ENCODE measurements at regions not wholly inside any gene's neighbourhood (a gene's known extent, or its start where the extent isn't known, plus 50 kb on each side); places are given as distances from the start of the nearest gene placed in this dataset.

DNA sequence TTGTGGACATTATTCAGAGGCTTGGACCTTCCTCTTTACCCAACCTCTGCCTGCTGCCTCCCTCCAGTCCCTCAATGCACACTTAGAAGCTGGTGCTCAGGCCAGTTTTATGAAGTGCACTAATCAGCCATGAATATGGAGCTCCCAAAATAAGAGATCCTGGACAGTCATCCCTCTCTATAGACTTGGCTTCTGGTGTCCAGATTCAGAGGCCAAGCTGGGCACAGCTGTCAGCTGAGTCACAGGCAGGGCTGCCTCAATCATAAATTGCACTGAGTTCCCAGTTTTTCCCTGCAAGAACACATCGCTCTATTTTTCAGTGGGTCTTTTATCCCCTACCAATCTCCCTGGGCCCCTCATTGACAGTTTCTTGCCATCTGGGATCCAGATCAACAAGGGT lies 161.7 kb upstream of the CADM1 start:
- DNase-seq (ENCODE audit: low read depth in 2 of 2), result no peak

DNA sequence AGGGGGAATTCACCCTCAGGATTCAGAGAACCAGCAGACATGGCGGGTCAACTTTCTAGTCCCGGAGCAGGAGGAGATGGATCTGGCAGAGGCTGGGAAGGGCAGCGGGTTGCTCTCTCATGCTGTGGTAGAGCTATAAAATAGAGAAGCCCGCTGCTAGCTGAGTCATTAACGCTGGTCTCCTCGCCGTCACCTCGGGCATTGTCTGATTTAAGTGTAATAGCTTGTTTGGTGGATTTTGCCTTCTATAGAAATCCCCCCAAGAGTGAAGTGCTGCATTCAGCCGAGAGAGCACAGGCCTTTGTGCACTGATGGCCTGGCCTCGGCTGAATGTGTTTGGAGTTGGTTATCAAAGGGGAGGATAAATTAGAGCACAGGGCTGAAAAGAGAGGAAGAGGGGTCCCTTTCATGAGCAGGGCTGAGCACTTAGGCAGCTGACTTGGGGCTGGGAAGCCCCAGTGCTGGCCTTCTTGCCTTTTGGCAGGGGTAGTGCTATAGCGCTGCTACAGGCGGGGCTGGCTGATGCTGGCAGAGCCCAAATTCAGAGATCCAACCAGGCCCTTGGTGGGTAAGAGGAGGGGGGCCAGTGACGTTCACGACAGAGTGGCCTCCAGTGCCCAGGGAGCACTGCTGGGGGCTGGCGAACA lies 161.1 kb upstream of the CADM1 start:
- DNase-seq (ENCODE audit: low read depth in 2 of 2), result no peak

DNA sequence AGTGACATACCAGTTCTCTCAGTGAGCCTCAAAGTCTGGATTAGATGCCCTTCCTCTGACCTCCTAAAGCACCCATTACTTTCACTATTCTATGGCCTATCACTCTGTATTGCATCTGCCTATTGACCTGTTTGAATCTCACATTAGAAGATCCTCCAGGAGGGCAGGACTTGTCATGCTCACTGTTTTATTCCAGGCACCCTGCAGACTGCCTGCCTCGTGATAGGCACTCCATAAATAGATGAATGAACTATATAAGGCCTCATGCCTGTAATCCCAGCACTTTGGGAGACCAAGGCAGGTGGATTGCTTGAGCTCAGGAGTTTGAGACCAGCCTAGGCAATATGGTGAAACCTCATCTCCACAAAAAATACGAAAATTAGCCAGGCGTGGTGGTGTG lies 160.1 kb upstream of the CADM1 start:
- no peak for DNase-seq (ENCODE audit: low read depth in 2 of 2)

DNA sequence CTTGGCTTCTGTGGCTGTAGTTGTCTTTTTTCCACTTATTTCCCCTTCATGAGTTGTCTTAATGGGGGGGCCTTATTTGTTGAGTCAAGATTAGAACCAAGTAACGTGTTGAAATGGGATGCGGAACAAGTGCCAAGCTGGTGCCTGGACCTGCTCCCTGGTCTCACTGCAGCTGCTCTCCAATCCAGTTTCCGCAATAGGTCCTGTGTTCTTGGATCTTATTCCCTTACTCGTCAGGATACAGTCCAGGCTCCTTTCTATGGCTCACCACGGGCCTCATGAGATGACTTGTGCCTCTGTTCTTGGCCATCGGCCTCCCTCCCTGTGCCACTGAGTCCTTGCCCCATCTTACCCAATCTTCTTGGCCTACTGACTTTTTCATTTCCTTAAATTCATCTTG lies 159.6 kb upstream of the CADM1 start:
- no peak for DNase-seq (ENCODE audit: low read depth in 2 of 2)

DNA sequence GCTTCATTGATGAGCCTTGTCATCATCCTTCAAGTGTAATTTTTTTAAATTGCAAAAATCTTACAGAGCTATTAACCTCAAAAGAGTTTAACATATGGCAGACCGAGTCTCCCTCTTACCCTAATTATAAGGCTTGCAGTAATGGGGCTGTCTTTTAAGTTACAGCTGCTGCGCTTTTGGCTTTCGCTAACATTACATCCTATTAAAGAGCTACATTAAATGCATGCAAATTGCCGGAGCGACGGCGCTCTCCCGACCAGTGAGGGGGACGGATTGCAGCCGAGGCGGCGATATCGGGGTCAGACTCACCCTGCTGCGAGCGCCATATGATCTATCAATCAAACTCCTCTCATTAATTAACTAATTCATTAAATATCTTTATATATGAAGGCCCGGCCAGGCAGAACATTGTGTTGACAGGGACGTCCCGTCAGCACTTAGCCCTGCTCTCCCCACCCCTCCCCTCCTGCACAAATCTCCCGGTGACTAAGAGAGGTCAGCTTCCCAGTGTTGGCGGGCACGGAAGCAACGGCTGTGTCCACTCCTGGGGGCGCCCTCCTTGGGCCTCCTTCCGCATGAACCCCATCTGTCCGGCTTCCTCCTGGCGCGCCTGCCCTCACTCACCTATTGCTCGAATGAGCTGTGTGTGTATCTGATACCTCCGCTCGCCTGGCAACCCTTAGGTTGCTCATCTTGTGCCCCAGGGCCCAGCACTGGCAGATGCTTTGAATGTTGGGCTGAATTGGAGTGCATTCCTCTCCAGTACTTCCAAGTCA lies 156.0 kb upstream of the CADM1 start:
- no peak for DNase-seq (ENCODE audit: low read depth in 2 of 2)

DNA sequence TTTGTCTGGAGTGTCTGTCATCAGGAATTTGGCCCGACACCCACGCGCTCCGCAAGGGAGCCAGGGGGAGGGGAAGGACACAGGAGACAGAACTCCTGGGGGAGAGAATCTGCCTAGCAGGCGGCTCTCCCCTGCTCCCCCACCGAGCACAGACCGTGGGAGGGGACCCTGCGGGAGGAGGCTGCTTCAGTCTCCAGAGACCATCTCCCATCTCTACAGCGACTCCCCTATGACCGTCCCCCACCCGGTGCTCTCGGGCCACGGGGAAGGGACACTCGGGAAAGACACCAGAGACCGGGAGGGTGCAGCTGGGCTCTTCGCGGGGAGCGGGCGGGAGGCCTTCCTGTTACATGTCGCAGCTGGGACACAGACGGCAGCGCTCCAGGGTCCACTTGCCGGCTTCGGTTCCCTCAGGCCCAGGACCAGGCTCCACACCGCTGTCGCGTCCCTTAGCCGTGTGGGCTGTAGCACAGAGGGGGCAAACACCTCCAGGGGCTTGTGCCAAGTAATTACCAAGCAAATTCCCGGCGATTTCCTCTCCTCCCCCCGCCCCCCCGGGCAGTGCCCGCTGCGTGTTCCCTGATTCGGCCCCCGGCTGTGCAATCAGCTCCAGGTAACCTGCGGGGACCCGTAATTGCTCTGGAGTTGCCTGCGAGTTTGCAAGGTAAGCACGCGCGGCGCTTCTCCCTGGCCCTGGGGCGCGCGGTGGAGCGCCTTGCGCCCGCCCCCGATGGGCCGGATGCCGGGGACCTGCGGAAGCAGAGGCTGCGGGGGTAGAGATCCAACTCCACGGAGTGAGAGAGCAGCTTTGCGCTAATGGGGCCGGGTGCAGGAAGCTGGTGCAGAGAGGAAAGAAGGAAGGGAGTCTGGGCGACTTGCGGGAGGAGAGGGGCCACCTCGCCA lies 155.1 kb upstream of the CADM1 start:
- DNase-seq (ENCODE audit: low read depth in 2 of 2), result no peak

DNA sequence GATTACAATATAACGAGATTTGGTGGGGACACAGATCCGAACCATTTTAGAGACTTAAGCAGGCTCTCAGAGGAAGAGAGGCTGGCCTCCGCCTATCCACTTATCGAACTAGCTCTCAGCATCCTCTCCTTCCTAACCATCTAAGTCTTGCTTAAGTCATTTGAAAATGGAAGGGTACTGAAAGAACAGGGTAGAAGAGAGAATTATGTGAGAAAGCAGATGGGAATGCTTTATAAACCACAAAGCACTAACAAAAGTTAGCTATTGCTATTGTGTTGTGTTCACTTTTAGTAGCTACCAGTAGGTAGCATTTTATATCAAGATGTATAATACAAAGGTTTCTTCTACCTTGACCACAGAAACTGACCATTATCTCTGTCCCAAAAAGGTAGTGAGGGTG lies 153.4 kb upstream of the CADM1 start:
- no peak for DNase-seq (ENCODE audit: low read depth in 2 of 2)

DNA sequence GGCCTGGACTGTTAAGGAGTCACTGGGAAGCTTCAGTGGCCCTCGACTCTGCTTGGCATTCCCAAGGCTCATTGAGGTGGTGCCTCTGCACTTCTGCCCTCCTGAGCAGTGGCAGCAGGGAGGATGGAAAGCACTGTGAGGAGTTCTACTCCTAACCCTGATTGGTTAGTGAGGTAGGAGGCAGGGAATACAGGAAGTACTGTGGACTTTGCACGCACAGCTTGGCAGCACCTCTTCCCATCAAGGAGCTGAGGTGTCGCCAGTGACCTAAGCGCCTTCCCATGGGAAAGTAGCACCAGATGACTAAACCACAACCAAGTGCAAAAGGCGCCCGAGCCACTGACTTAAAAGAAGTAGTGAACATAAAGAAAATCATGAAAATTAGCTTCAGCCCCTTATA lies 152.5 kb upstream of the CADM1 start:
- no peak for DNase-seq (ENCODE audit: low read depth in 2 of 2)

DNA sequence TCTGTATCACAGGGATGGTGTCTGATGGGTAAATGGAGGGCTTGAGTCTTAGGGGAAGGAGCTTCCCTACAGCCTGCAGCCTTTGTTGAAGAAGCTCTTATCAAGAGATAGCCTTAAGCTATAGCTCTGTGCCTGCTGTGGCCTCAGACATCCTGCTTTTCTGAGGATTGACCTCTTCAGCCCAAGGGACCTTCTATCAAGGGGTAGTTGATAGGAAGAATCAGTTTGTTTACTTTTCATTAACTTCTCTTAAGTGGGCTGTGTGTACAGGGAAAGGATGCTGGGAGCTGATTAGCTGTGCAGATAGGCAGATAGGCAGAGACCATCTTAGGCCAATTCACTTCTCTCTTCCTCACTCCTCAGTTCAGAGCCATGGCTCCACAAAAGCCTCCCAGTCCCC lies 151.8 kb upstream of the CADM1 start:
- no peak for DNase-seq (ENCODE audit: low read depth in 2 of 2)

DNA sequence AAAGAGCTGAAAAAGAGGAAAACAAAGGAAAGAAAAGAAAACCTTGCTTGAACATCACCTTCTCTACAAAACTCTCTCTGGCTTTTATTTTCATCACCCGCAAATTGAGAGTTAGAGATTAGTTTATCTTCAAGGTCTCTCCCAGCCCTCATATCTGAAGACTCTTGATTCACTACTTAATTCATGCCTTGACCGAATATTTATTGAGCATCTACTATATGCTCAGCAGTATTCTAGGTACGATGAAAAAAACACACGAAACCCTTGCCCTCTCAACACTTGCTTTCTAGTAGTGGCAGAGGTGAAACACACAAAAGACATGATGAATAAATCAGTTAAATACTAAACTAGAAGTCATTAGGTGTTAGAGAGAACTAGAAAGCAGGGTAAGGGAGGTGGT lies 150.6 kb upstream of the CADM1 start:
- DNase-seq (ENCODE audit: low read depth in 2 of 2), result no peak

DNA sequence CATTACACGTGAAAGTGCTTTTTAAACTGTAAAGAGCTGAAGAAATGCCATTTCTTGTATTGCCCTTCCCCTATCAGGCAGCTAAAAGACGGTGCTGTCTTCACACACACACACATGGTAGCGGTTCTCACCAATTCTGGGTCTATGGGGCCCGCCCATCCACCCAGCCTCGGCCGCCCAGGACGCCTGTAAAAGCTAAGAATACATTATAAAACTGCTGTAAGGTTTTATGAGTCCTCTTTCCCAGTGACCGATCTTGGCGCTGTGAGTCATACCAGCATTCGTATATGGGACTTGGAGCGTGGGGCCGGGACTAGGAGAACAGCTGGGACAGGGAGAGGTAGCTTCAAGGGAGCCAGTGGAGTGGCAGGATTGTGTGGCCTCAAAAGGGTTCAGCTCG lies 149.7 kb upstream of the CADM1 start:
- DNase-seq (ENCODE audit: low read depth in 2 of 2), result no peak

DNA sequence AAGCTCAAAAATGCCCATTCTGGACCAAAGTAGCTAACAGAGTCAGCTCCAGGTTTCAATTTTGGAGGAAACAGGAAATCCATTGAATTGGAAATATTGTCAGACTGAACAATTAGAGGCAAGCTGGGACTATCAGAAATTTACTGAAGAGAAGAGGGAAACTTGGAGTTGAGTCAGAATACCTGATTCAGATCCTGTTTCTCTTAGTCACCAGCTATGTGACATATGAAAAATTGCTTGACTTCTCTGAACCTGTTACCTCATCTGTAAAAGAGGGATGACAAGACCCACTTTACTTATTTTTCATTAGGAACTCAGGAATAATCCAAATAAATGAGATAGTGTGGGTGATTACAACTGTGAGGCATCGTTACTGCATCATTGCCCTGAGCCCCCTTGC lies 148.9 kb upstream of the CADM1 start:
- DNase-seq (ENCODE audit: low read depth in 2 of 2), result no peak

DNA sequence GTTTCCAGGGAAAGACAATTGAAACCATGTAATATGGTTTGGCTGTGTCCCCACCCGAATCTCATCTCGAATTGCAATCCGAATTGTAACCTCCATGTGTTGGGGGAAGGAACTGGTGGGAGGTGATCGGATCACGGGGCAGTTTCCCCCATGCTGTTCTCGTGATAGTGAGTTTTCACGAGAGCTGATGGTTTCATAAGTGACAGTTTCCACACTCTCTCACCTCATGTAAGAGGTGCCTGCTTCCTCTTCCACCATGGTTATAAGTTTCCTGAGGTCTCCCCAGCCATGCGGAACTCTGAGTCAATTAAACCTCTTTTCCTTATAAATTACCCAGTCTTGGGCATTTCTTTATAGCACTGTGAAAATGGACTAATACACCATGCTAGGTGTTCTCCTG lies 148.3 kb upstream of the CADM1 start:
- no peak for DNase-seq (ENCODE audit: low read depth in 2 of 2)

DNA sequence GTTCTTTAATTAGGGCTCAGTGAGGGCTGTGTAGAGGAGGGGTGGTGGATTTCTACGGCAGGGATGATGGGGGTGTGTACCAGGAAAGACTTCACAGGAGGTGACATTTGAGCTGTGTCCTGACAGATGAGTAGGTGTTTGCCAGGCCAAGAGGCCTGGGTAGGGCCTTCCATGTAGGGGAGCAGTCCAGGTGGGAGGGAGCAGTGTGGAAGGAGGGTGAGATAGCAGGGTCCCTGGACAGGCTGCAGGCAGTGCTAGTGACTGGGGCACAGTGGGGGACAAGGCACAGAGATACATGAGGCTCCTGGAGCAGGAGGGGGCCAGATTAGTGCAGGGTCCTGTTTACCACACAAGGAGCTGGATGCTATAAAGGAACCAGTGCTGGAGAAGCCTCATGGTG lies 147.9 kb upstream of the CADM1 start:
- DNase-seq (ENCODE audit: low read depth in 2 of 2), result no peak

DNA sequence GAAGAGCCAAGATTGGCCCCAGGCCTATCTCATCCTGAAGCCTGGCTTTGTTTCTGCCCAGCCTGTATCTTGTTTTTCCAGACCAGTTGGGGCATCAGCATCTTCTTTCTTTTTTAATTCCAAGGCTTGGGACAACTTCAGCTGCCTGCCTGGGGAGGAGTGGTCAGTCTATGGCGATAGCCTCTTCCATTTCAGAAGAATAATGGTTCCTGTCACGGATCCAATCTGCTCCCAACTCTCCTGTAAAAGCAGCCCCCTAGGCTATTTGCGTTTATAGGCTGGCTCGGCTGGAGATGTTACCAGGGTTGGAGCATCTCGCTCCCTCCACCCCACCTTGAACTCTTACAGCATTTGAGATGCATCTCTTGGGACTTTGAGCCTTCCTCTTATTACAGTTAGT lies 145.2 kb upstream of the CADM1 start:
- no peak for DNase-seq (ENCODE audit: low read depth in 2 of 2)

DNA sequence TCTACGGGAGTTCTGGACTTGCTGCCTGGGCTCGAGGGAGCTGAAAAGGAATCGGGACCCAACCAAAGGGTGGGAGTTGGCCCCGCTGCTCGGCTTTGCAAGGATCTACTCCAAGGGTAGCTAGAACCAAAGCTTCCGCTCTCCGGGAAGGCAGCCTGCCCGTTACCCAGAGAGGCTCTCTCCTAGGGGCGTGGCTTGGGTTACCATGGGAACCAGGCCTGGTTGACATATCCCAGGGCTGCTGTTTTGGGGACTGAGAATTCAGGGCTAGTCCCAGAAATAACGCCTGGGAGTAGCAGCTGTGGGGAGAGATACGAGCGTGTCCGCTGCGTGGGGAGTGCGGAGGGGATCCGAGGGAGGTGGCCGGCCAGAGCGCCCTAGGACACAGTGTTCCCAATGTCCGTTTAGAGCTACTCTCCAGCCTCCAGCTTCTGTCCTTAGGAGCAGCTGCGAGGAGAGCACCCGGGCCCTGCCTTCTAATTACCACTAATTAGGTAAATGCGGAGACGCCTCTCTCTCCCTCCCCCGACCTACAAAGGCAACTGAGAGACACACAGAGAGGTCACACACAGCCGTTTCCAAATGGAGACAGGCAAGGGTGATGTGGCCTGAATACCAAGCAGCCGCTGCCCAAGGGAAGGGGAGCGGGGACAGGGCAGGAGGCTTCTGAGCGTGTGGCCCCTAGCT lies 141.6 kb upstream of the CADM1 start:
- DNase-seq (ENCODE audit: low read depth in 2 of 2), result no peak

DNA sequence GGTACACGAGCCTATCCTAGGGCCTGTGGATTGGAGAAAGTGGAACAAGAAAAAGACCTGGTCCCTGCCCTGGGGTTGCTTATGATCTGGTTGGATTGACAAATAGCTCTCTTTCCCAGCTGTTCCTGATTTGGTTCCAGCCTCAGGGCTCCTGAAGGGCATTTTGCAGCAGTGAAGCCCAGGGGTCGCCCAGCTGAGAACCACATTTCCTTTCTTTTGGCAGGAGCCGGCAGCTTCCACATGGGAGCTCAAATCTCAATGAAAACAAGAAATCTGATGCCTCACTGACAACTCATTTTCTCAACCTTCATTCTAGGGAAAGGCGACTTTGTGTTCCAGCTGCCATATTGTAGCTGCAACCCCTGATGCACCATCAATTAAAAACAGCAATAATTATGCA lies 140.6 kb upstream of the CADM1 start:
- no peak for DNase-seq (ENCODE audit: low read depth in 2 of 2)

DNA sequence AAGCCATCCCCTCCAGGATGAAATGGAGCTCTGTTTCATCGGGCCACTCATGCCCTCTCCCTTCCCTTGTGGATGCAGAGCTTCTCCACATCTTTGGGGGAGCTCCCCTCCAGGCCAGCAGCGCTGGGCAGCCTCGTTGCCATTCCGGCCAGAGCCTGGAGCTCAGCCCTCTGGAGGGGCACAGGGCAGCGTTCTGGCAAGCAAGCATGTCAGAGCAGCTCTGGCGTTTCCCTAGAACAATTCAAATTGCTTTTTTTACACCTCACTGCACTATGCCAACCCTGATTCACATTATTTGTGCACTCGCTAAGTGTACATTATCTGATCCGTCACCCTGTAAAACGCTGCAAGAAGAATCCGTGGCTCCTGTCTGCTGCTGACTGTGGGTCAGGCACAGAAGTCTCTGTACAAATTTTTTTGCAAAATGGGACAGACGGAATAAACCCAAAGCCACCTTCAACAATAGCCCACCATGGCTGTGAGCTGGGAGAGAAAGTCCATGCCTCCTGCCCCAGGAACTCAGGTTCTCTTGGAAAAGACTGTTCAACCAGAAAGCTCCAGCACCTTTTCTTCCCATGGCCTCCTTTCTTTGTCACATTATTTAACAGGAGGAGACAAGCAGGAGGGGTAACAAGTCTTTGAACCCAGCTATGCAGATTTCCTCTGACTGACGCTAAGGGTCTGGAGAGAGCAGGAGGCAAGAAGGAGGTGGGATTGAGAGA lies 139.5 kb upstream of the CADM1 start:
- no peak for DNase-seq (ENCODE audit: low read depth in 2 of 2)

DNA sequence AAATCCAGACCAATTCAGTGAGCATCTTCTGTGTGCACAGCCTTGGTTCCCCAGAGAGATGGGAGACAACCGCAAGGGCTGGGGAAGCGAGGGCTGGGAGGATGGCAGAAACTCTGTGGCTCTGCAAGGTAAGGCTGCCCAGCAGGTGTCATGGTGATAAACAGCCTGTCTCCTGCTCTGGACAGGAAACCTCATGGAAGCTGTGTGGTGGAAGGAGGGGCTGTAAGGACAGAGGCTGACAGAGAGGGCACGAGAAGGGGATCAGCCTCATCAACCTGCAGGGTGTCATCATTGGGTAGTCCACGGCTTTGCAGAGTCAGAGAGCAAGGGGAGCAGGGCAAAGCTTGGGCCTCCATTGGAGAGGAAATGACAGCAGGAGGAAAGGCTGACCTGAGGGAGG lies 138.4 kb upstream of the CADM1 start:
- DNase-seq (ENCODE audit: low read depth in 2 of 2), result no peak

DNA sequence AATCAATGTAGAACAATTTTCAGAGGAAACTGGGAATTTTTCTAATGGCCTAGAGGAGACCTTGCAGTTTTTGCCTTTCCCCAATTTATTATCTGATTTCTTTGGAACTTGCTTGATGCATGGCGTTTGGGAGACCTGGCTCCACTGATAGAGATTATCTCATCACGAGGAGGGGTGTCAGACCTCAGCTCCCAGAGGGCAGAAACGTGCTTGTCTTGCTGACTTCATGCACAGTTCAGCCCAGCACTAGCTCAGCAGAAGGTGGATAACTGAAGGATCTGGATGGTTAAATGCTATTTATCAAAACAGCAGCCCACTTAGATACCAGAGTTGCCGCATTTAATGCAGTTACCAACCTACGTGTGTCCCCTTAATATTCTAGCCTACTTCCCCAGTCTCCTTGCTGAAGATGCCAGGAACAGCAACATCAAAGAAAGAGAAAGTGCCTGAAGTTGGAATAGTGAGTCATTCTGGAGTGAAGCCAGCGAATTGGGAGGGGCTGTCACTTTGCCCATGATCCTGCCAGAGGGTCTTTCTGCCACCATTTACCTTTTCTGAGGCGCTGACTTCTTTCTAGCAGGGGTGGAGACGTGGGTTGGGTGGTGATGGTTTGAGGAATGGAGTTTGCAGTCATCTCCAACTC lies 133.5 kb upstream of the CADM1 start:
- DNase-seq (ENCODE audit: low read depth in 2 of 2), result no peak

Measured in stimulated activated CD4-positive, alpha-beta T cell treated with anti-CD3 and anti-CD28 coated beads, Interleukin-4, amount 100 ng/mL, for 48 hours (primary cell).